ENCODE measurements at regions not wholly inside any gene's neighbourhood (a gene's known extent, or its start where the extent isn't known, plus 50 kb on each side); places are given as distances from the start of the nearest gene placed in this dataset.
"Not testable (repeated sequence)": the region's sequence is repeated elsewhere in the genome, so short reads cannot be mapped to it uniquely, and the experiment has no call there.

- no peak for DNase-seq
Observed at GRCh38 chr6:21856844-21857243, 263.3 kb downstream of the SOX4 start.

GRCh38 chr6:21858076-21858475 is 264.5 kb downstream of the SOX4 start:
- DNase-seq: no peak

- no peak for DNase-seq
Observed at GRCh38 chr6:21859193-21859735, 265.7 kb downstream of the SOX4 start.

GRCh38 chr6:21861942-21862341 is 268.4 kb downstream of the SOX4 start:
- DNase-seq: no peak

- no peak for DNase-seq
Observed at GRCh38 chr6:21864206-21864605, 270.7 kb downstream of the SOX4 start.

GRCh38 chr6:21868226-21868625 is 274.7 kb downstream of the SOX4 start:
- DNase-seq: no peak

GRCh38 chr6:21869085-21869771 is 275.7 kb downstream of the SOX4 start:
- DNase-seq: no peak

- no peak for DNase-seq
Observed at GRCh38 chr6:21870076-21870730, 276.7 kb downstream of the SOX4 start.

- no peak for DNase-seq
Observed at GRCh38 chr6:21871831-21872230, 278.3 kb downstream of the SOX4 start.

- no peak for DNase-seq
Observed at GRCh38 chr6:21872749-21873148, 279.2 kb downstream of the SOX4 start.

GRCh38 chr6:21873562-21873961 is 280.0 kb downstream of the SOX4 start:
- no peak for DNase-seq

GRCh38 chr6:21874372-21874771 is 280.8 kb downstream of the SOX4 start:
- no peak for DNase-seq

GRCh38 chr6:21877037-21877436 is 283.5 kb downstream of the SOX4 start:
- DNase-seq: not testable (repeated sequence)

- DNase-seq: not testable (repeated sequence)
Observed at GRCh38 chr6:21880249-21880648, 286.7 kb downstream of the SOX4 start.

GRCh38 chr6:21881969-21882465 is 288.5 kb downstream of the SOX4 start:
- DNase-seq: no peak

- DNase-seq: no peak
Observed at GRCh38 chr6:21883595-21884328, 290.2 kb downstream of the SOX4 start.

- DNase-seq: no peak
Observed at GRCh38 chr6:21885111-21885510, 291.6 kb downstream of the SOX4 start.

GRCh38 chr6:21885532-21886114 is 292.1 kb downstream of the SOX4 start:
- no peak for DNase-seq

- DNase-seq: no peak
Observed at GRCh38 chr6:21886542-21887151, 293.1 kb downstream of the SOX4 start.

GRCh38 chr6:21887231-21888185 is 294.0 kb downstream of the SOX4 start:
- DNase-seq: no peak

GRCh38 chr6:21891080-21891479 is 297.5 kb downstream of the SOX4 start:
- DNase-seq: no peak
